ENCODE measurements at regions not wholly inside any gene's neighbourhood (a gene's known extent, or its start where the extent isn't known, plus 50 kb on each side); places are given as distances from the start of the nearest gene placed in this dataset.

DNA sequence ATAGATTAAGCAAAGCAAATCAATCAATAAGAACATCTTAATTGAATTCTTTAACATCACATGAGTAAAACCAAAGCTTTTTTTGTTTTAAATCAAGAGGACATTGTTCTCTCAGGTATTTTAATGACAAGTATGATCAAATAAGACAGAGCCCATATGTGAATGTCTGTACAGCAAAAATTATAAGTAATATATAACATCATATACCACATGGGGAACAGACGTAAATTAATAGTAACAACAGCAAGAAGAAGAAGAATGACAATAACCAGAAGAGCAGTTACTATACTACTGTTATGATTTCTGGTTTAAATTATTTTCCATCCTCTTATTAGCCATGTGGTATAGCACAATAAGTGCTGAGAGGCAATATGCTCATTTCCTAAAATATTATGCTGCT is 335.5 kb downstream of the ADAMTS20 start:
- Histone ChIP-seq H3K4me1 (no peaks in the 10 kb centered on the region), H3K36me3 (no peaks in the 10 kb centered on the region), H3K9me3 (no peaks in the 10 kb centered on the region), H3K27me3 (no peaks in the 10 kb centered on the region), H3K4me3 (no peak overlapping the region), H3K27ac (no peak overlapping the region)
- intact Hi-C loops (cut with DNase I; ENCODE audit: low total_unique reads) (no loop called here), in situ Hi-C loops (cut with MboI; ENCODE audit: low sequenced_read_pairs in 4 of 4) (no loop called here)
- TF ChIP-seq CTCF (IDR thresholded peaks at IDR 0.05 in 4 of 5, conservative IDR thresholded peaks at IDR 0.05 in 1 of 5) = no peak
- TF ChIP-seq POLR2A (IDR thresholded peaks at IDR 0.05) = no peak
- DNase-seq = no peak
- ATAC-seq = no peak

GRCh38 chr12:43214166-43214565 is 337.8 kb downstream of the ADAMTS20 start:
- H3K4me1 ChIP-seq = no peaks in the 10 kb centered on the region
- H3K36me3 ChIP-seq = no peaks in the 10 kb centered on the region
- no peak for TF ChIP-seq CTCF (IDR thresholded peaks at IDR 0.05 in 4 of 5, conservative IDR thresholded peaks at IDR 0.05 in 1 of 5)
- no peak for TF ChIP-seq POLR2A (IDR thresholded peaks at IDR 0.05)
- H3K4me3 ChIP-seq = no peak overlapping the region
- no peak for ATAC-seq
- no peak overlapping the region for H3K27ac ChIP-seq
- H3K27me3 ChIP-seq = no peaks in the 10 kb centered on the region
- no peaks in the 10 kb centered on the region for H3K9me3 ChIP-seq
- in situ Hi-C loops (cut with MboI; ENCODE audit: low sequenced_read_pairs in 4 of 4) = no loop called here
- intact Hi-C loops (cut with DNase I; ENCODE audit: low total_unique reads) = no loop called here
- DNase-seq = no peak

DNA sequence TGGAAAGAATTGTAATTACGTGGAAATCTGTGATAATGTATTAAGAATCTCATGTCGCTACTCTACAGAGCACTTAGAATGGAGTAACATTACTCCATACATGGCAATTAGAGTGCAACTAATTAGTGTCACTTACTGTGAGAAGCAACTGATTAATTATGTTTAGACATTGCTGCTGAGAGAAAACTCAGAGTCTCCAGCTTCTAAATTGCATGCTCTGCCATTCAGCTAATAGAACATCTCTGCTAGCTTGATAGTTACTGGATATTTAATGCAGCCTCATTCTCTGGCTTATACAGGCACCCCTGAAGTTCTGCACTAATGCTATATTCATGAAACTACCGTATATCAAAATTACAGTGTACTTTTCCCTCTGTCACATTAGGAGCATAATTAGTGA is 338.4 kb downstream of the ADAMTS20 start:
- H3K4me1 ChIP-seq = no peaks in the 10 kb centered on the region
- H3K4me3 ChIP-seq = no peak overlapping the region
- no peaks in the 10 kb centered on the region for H3K36me3 ChIP-seq
- H3K9me3 ChIP-seq = no peaks in the 10 kb centered on the region
- DNase-seq = no peak
- in situ Hi-C loops (cut with MboI; ENCODE audit: low sequenced_read_pairs in 4 of 4) (no loop called here), intact Hi-C loops (cut with DNase I; ENCODE audit: low total_unique reads) (no loop called here)
- ATAC-seq = no peak
- no peaks in the 10 kb centered on the region for H3K27me3 ChIP-seq
- TF ChIP-seq CTCF (IDR thresholded peaks at IDR 0.05 in 4 of 5, conservative IDR thresholded peaks at IDR 0.05 in 1 of 5) (no peak), POLR2A (IDR thresholded peaks at IDR 0.05) (no peak)
- H3K27ac ChIP-seq = no peak overlapping the region

GRCh38 chr12:43210485-43211192 is 341.4 kb downstream of the ADAMTS20 start:
- H3K27me3 ChIP-seq = no peaks in the 10 kb centered on the region
- H3K4me3 ChIP-seq = no peak overlapping the region
- in situ Hi-C loops (cut with MboI; ENCODE audit: low sequenced_read_pairs in 4 of 4) = no loop called here
- no peak for DNase-seq
- no peaks in the 10 kb centered on the region for H3K4me1 ChIP-seq
- H3K27ac ChIP-seq = no peak overlapping the region
- no peaks in the 10 kb centered on the region for H3K9me3 ChIP-seq
- no peaks in the 10 kb centered on the region for H3K36me3 ChIP-seq
- TF ChIP-seq CTCF (IDR thresholded peaks at IDR 0.05 in 4 of 5, conservative IDR thresholded peaks at IDR 0.05 in 1 of 5) = no peak
- no peak for TF ChIP-seq POLR2A (IDR thresholded peaks at IDR 0.05)
- intact Hi-C loops (cut with DNase I; ENCODE audit: low total_unique reads) = no loop called here
- ATAC-seq = no peak

DNA sequence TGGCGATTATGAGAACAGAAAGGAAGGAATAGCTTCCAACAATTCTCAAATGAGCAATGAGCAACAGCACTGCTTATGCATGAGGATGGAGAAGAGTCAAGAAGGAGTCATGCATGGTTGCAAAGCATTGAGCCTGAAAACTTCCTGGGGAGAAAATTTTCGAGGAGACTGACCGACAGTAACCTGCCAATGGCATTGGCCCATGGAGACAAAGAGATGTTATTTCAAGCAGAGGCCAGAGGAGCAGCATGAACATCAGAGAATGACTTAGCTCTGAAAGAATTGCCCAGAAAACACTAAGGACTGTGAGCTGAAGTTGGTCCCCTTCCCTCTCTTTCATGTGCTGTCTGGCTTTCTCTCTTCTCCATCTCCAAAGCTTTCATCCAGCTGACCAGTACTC is 343.4 kb downstream of the ADAMTS20 start:
- in situ Hi-C loops (cut with MboI; ENCODE audit: low sequenced_read_pairs in 4 of 4) = no loop called here
- no peak for TF ChIP-seq CTCF (IDR thresholded peaks at IDR 0.05 in 4 of 5, conservative IDR thresholded peaks at IDR 0.05 in 1 of 5)
- TF ChIP-seq POLR2A (IDR thresholded peaks at IDR 0.05) = no peak

More for the DNA sequence above, 343.4 kb downstream of the ADAMTS20 start:
- no peaks in the 10 kb centered on the region for H3K36me3 ChIP-seq
- no peaks in the 10 kb centered on the region for H3K27me3 ChIP-seq
- DNase-seq (peak in 1 of 2 donors; percentile 27), ATAC-seq (no peak)
- H3K27ac ChIP-seq = no peak overlapping the region
- H3K4me1 ChIP-seq = no peaks in the 10 kb centered on the region
- H3K9me3 ChIP-seq = no peaks in the 10 kb centered on the region
- intact Hi-C loops (cut with DNase I; ENCODE audit: low total_unique reads) = no loop called here
- no peak overlapping the region for H3K4me3 ChIP-seq
